Eye (tissue), 1 donor: ENCODE measurements at regions not wholly inside any gene's neighbourhood (a gene's known extent, or its start where the extent isn't known, plus 50 kb on each side); places are given as distances from the start of the nearest gene placed in this dataset.

Source experiments
- DNase-seq: peaks from one replicate; pipeline ENCODE4 v3.0.0-alpha.2; 2015

- DNase-seq, result no peak
Measured at GRCh38 chr6:166771701-166772100, 144.7 kb upstream of the RPS6KA2 start.

GRCh38 chr6:166770216-166771116, 143.4 kb upstream of the RPS6KA2 start:
- peak; percentile 28 for DNase-seq

DNA sequence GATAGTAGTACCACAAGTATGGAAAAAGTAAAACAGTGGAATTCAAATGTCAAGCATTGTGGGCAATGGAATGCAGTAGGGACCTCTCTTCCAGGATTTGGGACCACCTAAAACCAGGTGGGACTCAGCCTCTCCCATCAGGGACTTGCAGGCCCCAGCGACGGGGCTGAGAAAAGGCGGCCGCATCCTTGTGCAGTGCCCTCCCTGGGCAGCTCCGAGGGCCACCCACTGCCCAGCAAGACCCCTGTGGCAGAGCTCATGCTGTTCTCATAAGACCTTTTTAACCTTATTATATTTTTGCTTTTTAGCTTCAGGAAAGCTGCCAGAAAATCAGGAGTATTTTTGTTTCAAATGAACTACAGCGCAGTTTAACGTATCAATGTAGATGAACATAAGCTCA, 142.6 kb upstream of the RPS6KA2 start:
- DNase-seq, result no peak

- no peak for DNase-seq
Measured at GRCh38 chr6:166768761-166769160, 141.7 kb upstream of the RPS6KA2 start.

- no peak for DNase-seq
Measured at GRCh38 chr6:166767230-166767629, 140.2 kb upstream of the RPS6KA2 start.

DNA sequence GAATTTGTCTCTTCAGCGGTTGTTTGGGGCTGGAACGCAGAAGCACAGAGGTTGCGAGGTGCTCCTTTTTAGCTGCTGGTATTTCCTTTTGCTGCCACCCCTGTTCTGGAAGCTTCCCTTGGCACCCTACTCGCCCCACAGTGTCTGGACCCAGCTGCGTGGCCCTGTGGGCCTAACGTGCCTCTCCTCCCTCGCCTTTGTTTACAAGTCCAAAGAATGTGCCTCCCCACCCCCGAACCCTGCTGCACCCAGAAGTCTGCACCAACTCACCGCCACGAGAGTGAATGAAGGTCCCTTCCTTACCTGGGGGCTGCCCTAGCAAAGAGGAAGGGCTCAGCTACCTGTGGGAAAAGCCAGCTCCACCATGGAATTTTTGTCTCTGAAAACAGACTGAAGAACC, 139.7 kb upstream of the RPS6KA2 start:
- no peak for DNase-seq

DNA sequence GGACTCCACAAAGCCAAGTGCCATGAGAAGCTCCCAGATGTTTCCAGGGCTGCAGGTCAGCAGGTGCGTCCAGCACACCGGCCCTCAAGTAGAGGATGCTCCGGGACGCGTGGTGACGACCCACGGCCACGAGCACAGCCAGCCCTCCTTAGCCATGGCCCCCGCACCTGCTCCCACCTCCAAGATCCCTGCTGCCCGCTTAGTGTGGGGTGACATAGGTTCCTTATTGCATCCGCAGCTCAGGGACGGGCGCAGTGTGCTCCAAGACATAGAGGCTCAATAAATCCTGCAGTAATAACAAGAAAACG, 138.1 kb upstream of the RPS6KA2 start:
- DNase-seq, result no peak

DNA sequence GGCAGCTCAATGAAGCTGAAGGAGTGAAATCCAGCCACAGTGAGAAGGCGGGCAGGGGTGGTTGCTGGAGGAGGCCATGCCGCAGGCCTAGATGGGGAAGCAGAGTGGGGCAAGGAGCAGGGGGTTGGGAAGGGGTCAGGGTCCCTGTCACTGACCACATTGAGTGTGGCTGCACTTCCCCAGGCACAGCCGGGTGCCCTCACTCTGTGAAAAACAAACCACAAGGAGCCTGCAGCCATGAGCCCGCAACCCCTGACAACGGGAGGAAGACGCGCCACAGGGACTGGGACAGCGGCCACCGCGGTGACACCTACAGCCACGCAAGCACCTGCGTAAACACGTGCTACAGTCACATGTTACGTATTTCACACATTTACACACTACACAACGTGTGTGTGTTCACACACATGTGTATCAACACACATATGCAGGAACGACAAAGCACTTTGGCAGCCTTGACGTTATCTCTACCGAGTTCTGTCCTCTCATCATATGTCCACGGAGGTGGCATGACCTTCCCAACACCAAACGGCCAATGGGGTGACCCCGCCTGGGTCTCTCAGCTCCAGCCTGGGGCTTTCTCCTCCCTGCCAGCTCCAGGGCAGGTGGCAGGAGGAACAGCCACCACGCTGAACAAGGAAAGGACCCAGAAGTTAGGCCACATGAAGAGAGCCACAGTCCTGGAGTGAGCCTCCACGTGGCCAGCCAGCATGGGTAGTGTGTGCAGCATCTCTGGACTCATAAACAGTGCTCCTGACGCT, 137.6 kb upstream of the RPS6KA2 start:
- DNase-seq, result no peak

- peak; percentile 49 for DNase-seq
Measured at GRCh38 chr6:166763606-166764472, 136.8 kb upstream of the RPS6KA2 start.

GRCh38 chr6:166761801-166762200, 134.8 kb upstream of the RPS6KA2 start:
- no peak for DNase-seq

GRCh38 chr6:166760288-166760687, 133.2 kb upstream of the RPS6KA2 start:
- no peak for DNase-seq

DNA sequence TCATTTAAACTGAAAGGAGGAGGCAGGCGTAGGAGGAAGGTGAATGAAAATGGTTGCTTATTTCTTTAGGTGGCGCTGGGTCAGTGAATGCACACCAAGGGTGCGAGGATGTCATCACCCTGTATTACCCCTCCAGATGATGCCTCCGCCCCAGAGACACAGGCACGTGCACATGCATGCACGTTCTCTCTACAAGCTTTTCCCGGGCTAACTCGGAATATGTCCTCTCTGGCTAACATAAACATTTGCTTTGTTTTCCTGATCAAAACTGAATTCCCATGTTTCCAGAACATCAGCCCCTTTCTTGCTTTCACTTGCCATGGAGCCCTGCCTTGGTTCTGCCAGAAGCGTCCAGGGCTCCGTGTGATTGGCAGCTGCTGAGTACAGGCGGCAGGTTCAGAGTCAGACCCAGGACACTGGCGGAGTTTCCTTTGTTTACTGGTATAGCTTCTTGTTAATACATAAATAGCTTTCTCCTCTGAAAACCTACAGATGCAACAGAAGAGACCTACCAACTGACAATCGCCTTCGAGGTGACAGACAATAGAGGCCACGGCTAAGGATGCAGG, 131.2 kb upstream of the RPS6KA2 start:
- no peak for DNase-seq

DNA sequence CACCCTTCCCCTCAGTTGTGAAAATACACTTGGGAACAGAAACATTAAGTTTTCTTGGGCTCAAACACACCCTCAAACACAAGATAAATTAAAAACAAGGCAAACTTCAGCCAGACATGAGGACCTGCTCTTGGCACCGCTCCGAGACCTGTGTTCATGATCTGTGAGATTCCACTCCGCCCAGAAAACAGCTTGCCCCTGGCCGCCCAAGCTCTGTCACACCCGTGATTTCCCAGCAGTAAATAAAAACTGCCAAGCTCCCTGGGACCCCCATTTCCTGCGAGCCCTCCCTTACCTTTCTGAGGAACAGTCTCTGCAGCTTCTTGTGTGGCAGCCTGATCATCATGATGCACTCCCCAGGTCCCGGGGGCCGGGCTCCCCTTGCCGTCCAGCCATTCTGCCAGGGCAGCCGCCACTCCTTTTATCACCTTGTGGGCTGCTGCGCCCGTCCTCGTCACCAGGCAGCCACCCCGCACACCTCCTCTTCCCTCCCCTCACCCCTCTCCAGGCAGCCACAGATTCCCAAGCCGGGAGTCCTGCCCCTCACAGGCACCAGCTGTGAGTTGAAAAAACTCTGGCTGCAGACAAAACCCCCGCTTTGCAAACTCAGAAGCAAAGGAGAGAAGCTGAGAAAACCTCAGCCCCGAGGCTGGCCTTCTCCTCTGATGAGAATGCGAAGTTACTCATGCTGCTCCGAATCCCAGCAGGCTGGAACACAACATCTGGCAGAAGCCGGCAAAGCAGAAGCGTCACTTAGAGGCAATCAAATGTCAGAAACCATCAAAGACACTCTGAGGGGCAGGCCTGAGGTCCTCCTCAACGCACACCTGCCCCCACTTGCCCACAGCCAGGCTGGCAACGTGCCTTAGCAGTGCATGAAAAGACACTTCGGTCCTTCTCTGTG, 130.4 kb upstream of the RPS6KA2 start:
- peak; percentile 81 for DNase-seq

- DNase-seq, result no peak
Measured at GRCh38 chr6:166754218-166755030, 127.4 kb upstream of the RPS6KA2 start.

- DNase-seq, result no peak
Measured at GRCh38 chr6:166752928-166753721, 126.1 kb upstream of the RPS6KA2 start.

DNA sequence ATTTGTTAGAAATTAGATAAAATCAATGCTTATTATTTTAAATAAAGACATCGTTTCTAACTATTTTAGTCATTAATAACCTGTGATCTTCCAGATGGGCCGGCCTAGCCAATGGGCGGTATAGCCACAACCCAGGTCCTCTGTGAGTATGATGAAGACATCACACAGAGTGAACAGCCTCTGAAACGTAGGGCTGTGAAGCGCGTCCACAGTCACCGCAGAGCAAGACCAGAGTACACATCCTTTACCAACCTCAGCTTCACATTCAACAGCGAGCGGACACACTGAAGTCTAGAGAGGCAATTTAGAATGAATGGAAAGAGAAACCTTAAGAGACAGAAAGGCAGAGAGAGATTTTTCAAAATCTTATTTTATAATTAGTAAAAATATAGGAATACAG, 125.0 kb upstream of the RPS6KA2 start:
- DNase-seq, result no peak

DNA sequence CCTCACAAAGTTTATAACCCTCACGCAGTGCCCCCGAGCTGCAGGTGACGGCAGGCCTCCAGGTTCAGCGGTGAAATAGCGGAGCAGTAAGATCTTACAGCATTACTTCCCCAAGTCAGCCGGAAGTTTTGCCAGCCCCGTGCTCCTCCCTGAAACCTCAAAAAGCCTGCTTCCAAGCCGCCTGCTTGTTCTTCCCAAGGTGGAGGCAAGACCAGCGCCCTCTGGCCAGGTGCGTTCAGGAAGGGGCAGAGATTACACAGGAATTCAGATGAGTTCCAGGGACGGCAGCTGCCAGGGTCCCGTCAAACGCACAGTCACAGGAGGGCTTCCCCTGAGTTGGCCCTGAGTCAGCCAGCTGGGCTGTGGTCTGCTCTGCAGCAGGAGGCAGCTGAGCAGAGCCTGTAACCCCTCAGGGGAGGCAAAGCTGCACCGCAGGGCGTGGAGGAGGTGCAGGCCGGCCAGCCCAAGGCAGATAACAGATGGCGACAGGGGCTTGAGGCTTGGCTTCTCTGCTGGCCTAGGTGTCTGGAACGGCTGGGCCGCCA, 124.1 kb upstream of the RPS6KA2 start:
- no peak for DNase-seq

GRCh38 chr6:166750108-166750793, 123.2 kb upstream of the RPS6KA2 start:
- no peak for DNase-seq

- DNase-seq, result no peak
Measured at GRCh38 chr6:166749666-166750065, 122.6 kb upstream of the RPS6KA2 start.
